Progenitor cell of endocrine pancreas (in vitro differentiated cells): ENCODE measurements at regions not wholly inside any gene's neighbourhood (a gene's known extent, or its start where the extent isn't known, plus 50 kb on each side); places are given as distances from the start of the nearest gene placed in this dataset.

ENCODE experiments used
- DNase-seq: peaks from one replicate; pipeline ENCODE4 v3.0.0; 2021; ENCODE audit warnings: low spot score; ENCODE audit not compliant: unreplicated experiment
- H3K27ac Mint-ChIP-seq: 2 replicates; pipeline ENCODE4 v1.8.0; 2021; ENCODE audit warnings: mild to moderate bottlenecking, moderate library complexity, mixed read lengths
- H3K27me3 Mint-ChIP-seq: 2 replicates; pipeline ENCODE4 v1.8.0; 2021; ENCODE audit warnings: mixed read lengths
- H3K36me3 Mint-ChIP-seq: 2 replicates; pipeline ENCODE4 v1.8.0; 2022; ENCODE audit warnings: mixed read lengths; ENCODE audit not compliant: insufficient read depth
- H3K4me1 Mint-ChIP-seq: 2 replicates; pipeline ENCODE4 v1.8.0; 2021; ENCODE audit warnings: low read depth, mixed read lengths
- H3K4me3 Mint-ChIP-seq: 2 replicates; pipeline ENCODE4 v1.8.0; 2021; ENCODE audit warnings: low read depth, mild to moderate bottlenecking, moderate library complexity, mixed read lengths
- H3K9me3 Mint-ChIP-seq: 2 replicates; pipeline ENCODE4 v1.8.0; 2021; ENCODE audit warnings: low read depth, mixed read lengths
- CTCF ChIP-seq: fragments of 200-600 bp; sonication (generic); IDR thresholded peaks from one replicate; pipeline ENCODE4 v1.5.0; 2021; ENCODE audit warnings: antibody characterized with exemption, mild to moderate bottlenecking; ENCODE audit not compliant: unreplicated experiment

- Mint-ChIP-seq H3K36me3 (no peaks in the 10 kb centered on the region), H3K9me3 (no peaks in the 10 kb centered on the region), H3K4me3 (no peak overlapping the region), H3K4me1 (no peaks in the 10 kb centered on the region), H3K27ac (no peak overlapping the region), H3K27me3 (no peaks in the 10 kb centered on the region)
- no peak for TF ChIP-seq CTCF
- DNase-seq, result no peak
Measured at GRCh38 chr5:145483212-145483611, 351.9 kb downstream of the PRELID2 start.

DNA sequence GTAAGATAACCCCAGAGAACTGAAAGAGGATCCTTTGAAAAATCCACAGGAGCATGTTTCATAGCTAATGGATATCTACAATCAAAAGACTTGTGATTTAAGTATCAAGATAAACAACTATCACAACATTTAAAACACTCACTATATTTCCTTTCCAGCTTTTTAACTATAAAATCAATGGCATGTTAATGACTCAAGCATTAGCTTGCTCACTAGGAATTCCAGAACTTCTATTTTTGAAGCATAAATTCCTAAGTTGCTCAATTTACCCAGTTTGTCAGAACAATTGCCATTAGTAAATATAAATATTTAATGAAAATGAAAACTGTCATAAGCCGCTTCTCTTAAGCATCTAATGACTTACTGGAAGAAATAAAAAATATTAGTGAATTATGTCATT lies 355.3 kb downstream of the PRELID2 start:
- no peak overlapping the region for H3K27ac Mint-ChIP-seq

DNA sequence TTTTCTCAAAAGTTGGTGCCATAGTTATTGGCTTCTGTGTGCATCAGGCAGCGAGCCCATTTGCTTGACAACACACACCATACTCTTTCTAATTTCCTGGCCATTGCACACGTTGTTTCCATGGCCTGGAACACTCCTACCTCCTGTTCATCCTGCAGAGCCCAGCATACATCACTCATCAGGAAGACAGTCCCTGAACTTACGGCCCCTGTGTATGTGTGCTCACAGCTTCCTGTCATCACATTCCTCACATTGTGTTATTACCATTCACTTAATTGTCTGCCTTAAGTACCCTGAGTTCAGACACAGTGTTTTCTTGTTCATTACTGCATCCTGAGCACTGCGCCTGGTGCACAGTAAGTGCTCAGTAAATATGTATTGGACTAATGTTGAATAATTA lies 355.9 kb downstream of the PRELID2 start:
- H3K36me3 Mint-ChIP-seq, result no peaks in the 10 kb centered on the region
- no peaks in the 10 kb centered on the region for H3K4me1 Mint-ChIP-seq
- no peak for DNase-seq
- no peak for TF ChIP-seq CTCF
- H3K9me3 Mint-ChIP-seq, result no peaks in the 10 kb centered on the region
- H3K27me3 Mint-ChIP-seq, result no peaks in the 10 kb centered on the region
- no peak overlapping the region for H3K27ac Mint-ChIP-seq
- H3K4me3 Mint-ChIP-seq, result no peak overlapping the region

More for the DNA sequence above, 355.3 kb downstream of the PRELID2 start:
- H3K27me3 Mint-ChIP-seq, result no peaks in the 10 kb centered on the region
- H3K9me3 Mint-ChIP-seq, result no peaks in the 10 kb centered on the region
- no peaks in the 10 kb centered on the region for H3K36me3 Mint-ChIP-seq
- no peak overlapping the region for H3K4me3 Mint-ChIP-seq
- DNase-seq, result no peak
- no peak for TF ChIP-seq CTCF
- no peaks in the 10 kb centered on the region for H3K4me1 Mint-ChIP-seq

DNA sequence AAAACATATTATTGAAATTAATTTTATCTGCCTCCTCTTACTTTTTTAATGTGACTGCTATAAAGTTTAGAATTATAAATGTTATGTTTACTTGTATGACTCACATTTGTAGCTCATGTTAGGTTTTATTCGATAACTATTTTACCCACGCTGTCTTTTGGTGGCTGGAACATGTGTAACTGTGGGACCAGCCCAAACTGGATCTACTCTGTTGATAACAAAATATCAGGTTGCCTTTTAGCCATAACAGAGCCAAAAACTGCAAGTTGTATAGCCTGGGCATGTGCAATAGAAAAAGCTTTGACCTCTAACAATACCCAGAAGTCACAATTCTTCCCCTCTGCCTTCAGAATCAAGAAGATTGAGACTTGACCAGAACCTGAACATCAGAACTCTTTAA lies 356.5 kb downstream of the PRELID2 start:
- Mint-ChIP-seq H3K9me3 (no peaks in the 10 kb centered on the region), H3K27me3 (no peaks in the 10 kb centered on the region), H3K36me3 (no peaks in the 10 kb centered on the region), H3K4me1 (no peaks in the 10 kb centered on the region), H3K27ac (no peak overlapping the region), H3K4me3 (no peak overlapping the region)
- TF ChIP-seq CTCF, result no peak
- no peak for DNase-seq

DNA sequence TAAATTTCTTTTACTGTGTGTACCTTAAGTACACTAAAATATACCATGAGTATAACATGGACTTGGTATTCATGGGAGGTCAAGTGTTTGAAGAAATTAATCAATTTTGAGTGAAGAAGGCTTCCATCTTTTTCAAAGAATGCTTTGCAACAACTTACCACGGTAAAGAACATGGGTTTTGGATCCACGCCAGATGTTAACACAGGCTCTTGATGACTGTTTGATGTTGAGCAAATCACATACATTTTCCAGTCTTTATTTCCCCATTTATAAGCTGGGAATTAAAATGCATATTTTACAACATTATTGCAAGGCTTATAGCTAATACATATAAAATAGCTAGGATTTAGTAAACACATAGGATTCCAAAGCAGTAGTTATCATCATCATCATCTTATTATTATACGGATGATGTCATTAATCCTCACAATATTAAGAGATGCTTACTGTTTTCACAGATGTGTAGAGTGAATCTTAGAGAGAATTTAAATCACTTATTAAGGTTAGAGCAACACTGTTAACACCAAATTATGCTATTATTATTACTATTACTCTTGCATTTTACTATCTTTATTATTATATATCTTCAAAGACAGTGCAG lies 362.0 kb downstream of the PRELID2 start:
- TF ChIP-seq CTCF, result no peak
- Mint-ChIP-seq H3K27ac (no peak overlapping the region), H3K9me3 (no peaks in the 10 kb centered on the region), H3K36me3 (no peaks in the 10 kb centered on the region), H3K4me1 (peaks cover 3% of the 10 kb centered on the region), H3K4me3 (no peak overlapping the region), H3K27me3 (no peaks in the 10 kb centered on the region)
- no peak for DNase-seq
